CD4-positive, alpha-beta T cell (primary cell): ENCODE measurements at regions not wholly inside any gene's neighbourhood (a gene's known extent, or its start where the extent isn't known, plus 50 kb on each side); places are given as distances from the start of the nearest gene placed in this dataset.

ENCODE experiments used
- ATAC-seq: fragments of 200-7000 bp; cut with Tn5 transposase; one replicate; pipeline ENCODE4 v1.10.0; 2022; ENCODE audit warnings: mild to moderate bottlenecking; ENCODE audit not compliant: poor library complexity
- CTCF ChIA-PET: fragments of 350-600 bp; sonication (Branson Sonifier 250); formaldehyde crosslinking; loops from one replicate; lab custom pipeline; 2021; ENCODE audit warnings: antibody characterized with exemption, inconsistent platforms; lab: Charles Lee
- POLR2A ChIA-PET: fragments of 350-600 bp; sonication (Branson Sonifier 250); formaldehyde crosslinking; loops from one replicate; lab custom pipeline; 2021; ENCODE audit warnings: antibody characterized with exemption, inconsistent platforms; lab: Charles Lee
- DNase-seq, 14 experiments: peaks; one replicate each; pipeline ENCODE4 v3.0.0-alpha.2; 2013 to 2020; ENCODE audit warnings: mixed read lengths in 2 of 14
- H3K27ac ChIP-seq, 2 donors: one replicate each; pipeline versions ENCODE4 v1.5.1 to v1.7.0; 2013; ENCODE audit warnings: low read length in 2 of 2, low read depth in 1 of 2, mild to moderate bottlenecking in 1 of 2
- H3K27me3 ChIP-seq, 2 experiments: 1 replicate in 1 of 2; 2 replicates in 1 of 2; pipeline versions ENCODE4 v1.6.1 to v1.7.0; 2013; ENCODE audit warnings: low read length in 2 of 2, control low read depth in 1 of 2, mild to moderate bottlenecking in 1 of 2, moderate library complexity in 1 of 2; ENCODE audit not compliant: insufficient read depth in 2 of 2, control insufficient read depth in 1 of 2
- H3K36me3 ChIP-seq: one replicate; pipeline ENCODE4 v1.6.1; 2013; ENCODE audit warnings: low read length, control low read depth; ENCODE audit not compliant: insufficient read depth
- H3K4me1 ChIP-seq: one replicate; pipeline ENCODE4 v1.6.1; 2013; ENCODE audit warnings: low read length, control low read depth; ENCODE audit not compliant: insufficient read depth
- H3K4me3 ChIP-seq: one replicate; pipeline ENCODE4 v1.5.1; 2013; ENCODE audit warnings: mild to moderate bottlenecking, low read length, moderate library complexity
- H3K9me3 ChIP-seq, 2 experiments: 1 replicate in 1 of 2; 2 replicates in 1 of 2; pipeline versions ENCODE4 v1.6.1 to v1.7.0; 2013; ENCODE audit warnings: low read length in 2 of 2, mild to moderate bottlenecking in 2 of 2, control low read depth in 1 of 2, moderate library complexity in 1 of 2; ENCODE audit not compliant: control insufficient read depth in 1 of 2, insufficient read depth in 1 of 2
- H3K27ac Mint-ChIP-seq: one replicate; pipeline ENCODE4 v1.8.0; 2020; ENCODE audit warnings: mixed read lengths
- H3K27me3 Mint-ChIP-seq: one replicate; pipeline ENCODE4 v1.8.0; 2021; ENCODE audit warnings: mixed read lengths
- H3K36me3 Mint-ChIP-seq: one replicate; pipeline ENCODE4 v1.8.0; 2021; ENCODE audit warnings: low read depth, mixed read lengths
- H3K4me1 Mint-ChIP-seq: one replicate; pipeline ENCODE4 v1.8.0; 2021; ENCODE audit warnings: low read depth, mixed read lengths
- H3K4me3 Mint-ChIP-seq: one replicate; pipeline ENCODE4 v1.8.0; 2020; ENCODE audit warnings: mild to moderate bottlenecking, mixed read lengths
- H3K9me3 Mint-ChIP-seq: one replicate; pipeline ENCODE4 v1.8.0; 2020; ENCODE audit warnings: mixed read lengths
- CTCF ChIP-seq: fragments of 200-600 bp; IDR thresholded peaks from one replicate; pipeline ENCODE4 v1.8.0; 2022; ENCODE audit warnings: antibody characterized with exemption, mild to moderate bottlenecking
- intact Hi-C, 2 experiments: fragments of 100-400 bp; cut with DNase I in 1 of 2; cut with micrococcal nuclease in 1 of 2; formaldehyde crosslinking; loops; one replicate each; pipeline versions ENCODE4 v1.15.1 to v1.9.0; 2023 to 2025; cut with DNase I, micrococcal nuclease

GRCh38 chr6:169385237-169385880, 131.7 kb upstream of the THBS2 start:
- Histone ChIP-seq H3K36me3 (no peaks in the 10 kb centered on the region), H3K4me3 (no peak overlapping the region), H3K4me1 (no peaks in the 10 kb centered on the region), H3K27ac (no peak overlapping the region), H3K9me3 (peaks cover 0 to 23% of the 10 kb centered on the region in 2 experiments), H3K27me3 (peaks cover 0 to 3% of the 10 kb centered on the region in 2 experiments)
- Mint-ChIP-seq H3K27ac (no peak overlapping the region), H3K9me3 (peaks cover 3% of the 10 kb centered on the region), H3K4me3 (no peak overlapping the region), H3K27me3 (peaks cover 10% of the 10 kb centered on the region), H3K4me1 (no peaks in the 10 kb centered on the region), H3K36me3 (no peaks in the 10 kb centered on the region)
- no peak for TF ChIP-seq CTCF
- CTCF ChIA-PET: no interaction called here
- POLR2A ChIA-PET: no interaction called here
- no peak for DNase-seq
- ATAC-seq: no peak
- intact Hi-C loops: no loop called here

- Histone ChIP-seq H3K27ac (no peak overlapping the region), H3K27me3 (peaks cover 0 to 3% of the 10 kb centered on the region in 2 experiments), H3K9me3 (peaks cover 0 to 17% of the 10 kb centered on the region in 2 experiments), H3K4me1 (no peaks in the 10 kb centered on the region), H3K36me3 (no peaks in the 10 kb centered on the region), H3K4me3 (no peak overlapping the region)
- ATAC-seq (no peak), DNase-seq (no peak)
- Mint-ChIP-seq H3K4me3 (no peak overlapping the region), H3K36me3 (no peaks in the 10 kb centered on the region), H3K4me1 (no peaks in the 10 kb centered on the region), H3K27me3 (peaks cover 10% of the 10 kb centered on the region), H3K27ac (no peak overlapping the region), H3K9me3 (peaks cover 3% of the 10 kb centered on the region)
- CTCF ChIA-PET: no interaction called here
- intact Hi-C loops: no loop called here
- POLR2A ChIA-PET: no interaction called here
- no peak for TF ChIP-seq CTCF
Measured at GRCh38 chr6:169384291-169384690, 130.6 kb upstream of the THBS2 start.

GRCh38 chr6:169383265-169383664, 129.6 kb upstream of the THBS2 start:
- peaks cover 0 to 3% of the 10 kb centered on the region in 2 experiments for H3K27me3 ChIP-seq
- TF ChIP-seq CTCF: no peak
- H3K36me3 ChIP-seq: no peaks in the 10 kb centered on the region
- no peak overlapping the region for H3K27ac ChIP-seq
- peaks cover 17% of the 10 kb centered on the region for H3K27me3 Mint-ChIP-seq
- ChIA-PET CTCF (no interaction called here), POLR2A (no interaction called here)
- H3K4me3 ChIP-seq: no peak overlapping the region
- ATAC-seq (no peak), DNase-seq (no peak)
- H3K36me3 Mint-ChIP-seq: no peaks in the 10 kb centered on the region
- H3K9me3 ChIP-seq: peaks cover 0 to 18% of the 10 kb centered on the region in 2 experiments
- no peaks in the 10 kb centered on the region for H3K4me1 ChIP-seq
- H3K9me3 Mint-ChIP-seq: peaks cover 3% of the 10 kb centered on the region
- H3K4me3 Mint-ChIP-seq: no peak overlapping the region
- intact Hi-C loops: no loop called here
- no peak overlapping the region for H3K27ac Mint-ChIP-seq
- H3K4me1 Mint-ChIP-seq: no peaks in the 10 kb centered on the region
